Left hindlimb (tissue), 1 donor: ENCODE measurements at regions not wholly inside any gene's neighbourhood (a gene's known extent, or its start where the extent isn't known, plus 50 kb on each side); places are given as distances from the start of the nearest gene placed in this dataset.

ENCODE experiments used
- DNase-seq: peaks from one replicate; pipeline ENCODE4 v3.0.0-alpha.2; 2018

- DNase-seq = no peak
Observed at GRCh38 chr6:126419901-126420300, 80.0 kb downstream of the CENPW start.

GRCh38 chr6:126422912-126423311 lies 83.0 kb downstream of the CENPW start:
- no peak for DNase-seq

GRCh38 chr6:126427713-126428112 lies 87.8 kb downstream of the CENPW start:
- no peak for DNase-seq

GRCh38 chr6:126429866-126430265 lies 90.0 kb downstream of the CENPW start:
- DNase-seq = no peak

- no peak for DNase-seq
Observed at GRCh38 chr6:126432564-126432963, 92.6 kb downstream of the CENPW start.

- no peak for DNase-seq
Observed at GRCh38 chr6:126433927-126434326, 94.0 kb downstream of the CENPW start.

- DNase-seq = no peak
Observed at GRCh38 chr6:126437205-126437604, 97.3 kb downstream of the CENPW start.

- no peak for DNase-seq
Observed at GRCh38 chr6:126439040-126439439, 99.1 kb downstream of the CENPW start.

- no peak for DNase-seq
Observed at GRCh38 chr6:126440923-126441322, 101.0 kb downstream of the CENPW start.

GRCh38 chr6:126444659-126445273 lies 104.9 kb downstream of the CENPW start:
- DNase-seq = no peak

- no peak for DNase-seq
Observed at GRCh38 chr6:126446248-126446647, 106.3 kb downstream of the CENPW start.

- no peak for DNase-seq
Observed at GRCh38 chr6:126447367-126447766, 107.5 kb downstream of the CENPW start.

- DNase-seq = no peak
Observed at GRCh38 chr6:126461045-126461444, 121.1 kb downstream of the CENPW start.

- DNase-seq = no peak
Observed at GRCh38 chr6:126464245-126464644, 124.3 kb downstream of the CENPW start.

GRCh38 chr6:126475449-126475848 lies 135.5 kb downstream of the CENPW start:
- DNase-seq = no peak

GRCh38 chr6:126477678-126478077 lies 137.8 kb downstream of the CENPW start:
- no peak for DNase-seq

GRCh38 chr6:126480268-126480667 lies 140.4 kb downstream of the CENPW start:
- no peak for DNase-seq

- DNase-seq = no peak
Observed at GRCh38 chr6:126481319-126481718, 141.4 kb downstream of the CENPW start.

GRCh38 chr6:126504792-126505191 lies 164.9 kb downstream of the CENPW start:
- no peak for DNase-seq

GRCh38 chr6:126513198-126513597 lies 173.3 kb downstream of the CENPW start:
- DNase-seq = no peak

- no peak for DNase-seq
Observed at GRCh38 chr6:126516411-126516810, 176.5 kb downstream of the CENPW start.

GRCh38 chr6:126524811-126525326 lies 185.0 kb downstream of the CENPW start:
- DNase-seq = no peak

- no peak for DNase-seq
Observed at GRCh38 chr6:126526547-126526946, 186.6 kb downstream of the CENPW start.

GRCh38 chr6:126526996-126527606 lies 187.2 kb downstream of the CENPW start:
- no peak for DNase-seq
